ENCODE measurements at regions not wholly inside any gene's neighbourhood (a gene's known extent, or its start where the extent isn't known, plus 50 kb on each side); places are given as distances from the start of the nearest gene placed in this dataset.

DNA sequence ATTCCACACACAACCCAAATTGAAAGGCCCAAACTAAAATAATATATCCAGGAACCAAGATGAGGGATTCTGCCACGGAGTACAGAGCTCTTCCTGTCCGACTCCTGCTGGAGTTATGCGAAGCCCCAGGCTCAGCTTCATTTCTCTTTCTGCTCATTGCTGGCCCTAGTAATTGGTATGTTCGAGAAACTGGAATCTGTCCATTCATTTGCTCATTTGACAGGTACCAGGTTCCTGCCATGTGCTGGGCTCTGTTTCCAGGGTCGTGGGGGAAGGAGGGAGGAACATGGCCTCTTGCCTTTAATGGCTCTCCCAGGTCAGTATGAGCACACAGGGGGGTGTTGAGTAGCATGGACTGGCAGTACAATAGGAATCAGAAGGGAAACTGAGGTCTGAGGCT lies 179.2 kb upstream of the SHH start:
- intact Hi-C loops (cut with micrococcal nuclease): no loop called here
- DNase-seq: no peak

DNA sequence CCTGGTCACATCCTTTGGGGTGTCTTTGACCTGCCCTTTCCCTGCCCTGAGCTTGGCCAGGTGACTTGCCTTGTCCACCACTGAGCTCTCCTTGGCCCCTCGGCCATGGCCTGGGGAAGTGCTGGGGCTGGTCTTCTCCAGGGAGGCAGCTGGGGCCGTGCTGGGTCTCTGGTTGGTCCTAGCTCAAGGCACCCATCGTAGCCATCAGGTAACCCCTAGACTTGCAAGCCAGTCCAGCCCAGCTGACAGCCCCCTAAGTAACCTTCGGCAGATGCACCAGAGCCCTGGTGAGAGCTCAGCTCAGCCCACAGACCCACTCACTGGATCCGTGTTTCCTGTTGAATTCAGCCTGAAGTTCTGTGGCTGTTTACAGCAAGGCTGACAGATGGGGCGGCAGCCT lies 176.2 kb upstream of the SHH start:
- ATAC-seq: no peak
- DNase-seq: no peak
- intact Hi-C loops (cut with micrococcal nuclease): no loop called here

More for the DNA sequence above, 179.2 kb upstream of the SHH start:
- ATAC-seq: no peak

DNA sequence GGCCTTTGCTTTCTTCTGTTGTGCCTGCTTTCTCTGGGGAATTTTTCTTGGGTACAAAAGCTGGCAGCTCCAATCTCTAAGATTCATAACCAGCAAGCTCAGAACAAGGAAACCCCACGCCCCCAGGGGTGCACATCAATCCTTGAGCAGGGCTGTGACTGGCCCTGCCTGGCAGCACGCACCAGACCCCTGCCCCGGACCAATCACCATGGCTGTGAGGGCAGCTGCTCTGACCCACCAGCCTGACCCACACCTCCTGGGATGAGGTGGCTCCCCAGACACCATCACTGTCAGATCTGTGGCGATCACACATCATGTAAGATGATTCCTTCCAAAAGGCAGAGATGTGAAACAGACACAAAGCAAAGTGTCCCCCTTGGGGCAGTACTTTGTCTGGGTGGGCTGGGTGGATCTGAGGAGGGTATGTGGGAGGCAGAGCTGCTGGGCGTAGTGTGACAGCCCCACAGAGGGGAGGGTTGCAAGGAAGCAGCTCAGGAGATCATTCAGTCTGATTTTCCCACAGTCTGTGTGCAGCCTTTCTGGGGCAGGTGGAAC lies 175.5 kb upstream of the SHH start:
- intact Hi-C loops (cut with micrococcal nuclease): no loop called here
- DNase-seq: no peak
- no peak for ATAC-seq

DNA sequence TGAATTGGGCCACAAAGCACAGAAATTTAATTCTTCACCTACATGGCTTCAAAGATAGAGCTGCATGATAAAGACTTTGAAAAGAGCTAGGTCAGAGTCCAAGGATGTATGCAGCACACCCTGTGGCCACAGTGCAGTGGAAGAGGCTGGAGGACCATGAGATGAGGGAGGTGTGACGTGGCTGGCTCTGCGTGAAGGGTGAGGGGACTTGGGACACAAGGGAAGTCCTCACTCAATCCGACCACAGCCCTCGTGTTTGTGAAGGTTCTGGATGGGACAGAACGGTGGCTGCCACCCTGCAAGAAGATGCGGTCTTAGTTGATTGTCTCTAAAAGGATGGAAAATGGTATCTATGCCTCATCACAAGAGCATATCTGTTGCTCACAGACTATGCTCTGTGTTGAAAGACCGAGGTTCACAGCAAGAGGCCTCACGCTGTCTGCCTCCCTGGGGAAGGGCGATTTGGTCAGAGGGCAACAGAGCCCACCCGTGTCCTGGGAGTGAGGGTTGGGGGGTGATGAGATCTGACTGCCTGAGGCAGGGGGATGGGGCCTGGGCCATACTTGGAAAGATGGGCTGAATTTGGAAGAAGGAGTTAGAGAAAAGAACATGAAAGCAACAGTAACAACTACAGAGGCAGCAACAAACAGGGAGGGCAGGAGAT lies 174.4 kb upstream of the SHH start:
- DNase-seq (no peak), ATAC-seq (no peak)
- intact Hi-C loops (cut with micrococcal nuclease): no loop called here

DNA sequence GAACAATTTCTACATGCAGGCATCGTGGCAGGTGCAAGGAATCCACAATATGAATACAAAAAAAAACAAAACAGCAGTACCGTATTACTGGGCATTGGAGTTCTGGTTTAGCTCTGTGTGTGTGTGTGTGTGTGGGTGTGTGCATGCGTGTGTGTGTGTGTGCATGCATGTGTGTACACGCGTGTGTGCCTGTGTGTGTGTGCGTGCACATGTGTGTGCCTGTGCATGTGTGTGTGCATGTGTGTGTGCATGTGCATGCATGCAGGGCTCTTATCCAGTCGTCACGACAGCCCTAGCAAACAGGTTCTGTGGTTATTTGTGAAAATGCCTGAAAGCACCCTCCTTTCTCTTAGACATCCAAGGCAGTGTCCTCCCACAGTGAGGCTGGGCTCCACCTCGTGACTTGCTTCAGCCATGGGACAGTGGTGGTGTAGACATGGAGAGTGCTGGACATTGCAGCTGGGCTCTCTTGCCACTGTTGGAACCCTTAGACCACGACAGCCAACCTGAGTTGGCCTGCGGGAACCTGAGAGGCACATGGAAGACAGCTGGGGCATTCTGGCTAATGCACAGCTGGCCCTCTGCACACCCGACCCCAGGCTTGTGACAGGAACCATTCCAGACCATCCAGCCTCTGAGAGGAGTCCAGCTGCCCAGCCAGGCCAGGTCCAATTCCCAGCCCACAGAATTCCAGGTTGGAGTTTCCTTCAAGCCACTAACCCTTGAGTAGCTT lies 173.4 kb upstream of the SHH start:
- DNase-seq (no peak), ATAC-seq (no peak)
- intact Hi-C loops (cut with micrococcal nuclease): no loop called here

DNA sequence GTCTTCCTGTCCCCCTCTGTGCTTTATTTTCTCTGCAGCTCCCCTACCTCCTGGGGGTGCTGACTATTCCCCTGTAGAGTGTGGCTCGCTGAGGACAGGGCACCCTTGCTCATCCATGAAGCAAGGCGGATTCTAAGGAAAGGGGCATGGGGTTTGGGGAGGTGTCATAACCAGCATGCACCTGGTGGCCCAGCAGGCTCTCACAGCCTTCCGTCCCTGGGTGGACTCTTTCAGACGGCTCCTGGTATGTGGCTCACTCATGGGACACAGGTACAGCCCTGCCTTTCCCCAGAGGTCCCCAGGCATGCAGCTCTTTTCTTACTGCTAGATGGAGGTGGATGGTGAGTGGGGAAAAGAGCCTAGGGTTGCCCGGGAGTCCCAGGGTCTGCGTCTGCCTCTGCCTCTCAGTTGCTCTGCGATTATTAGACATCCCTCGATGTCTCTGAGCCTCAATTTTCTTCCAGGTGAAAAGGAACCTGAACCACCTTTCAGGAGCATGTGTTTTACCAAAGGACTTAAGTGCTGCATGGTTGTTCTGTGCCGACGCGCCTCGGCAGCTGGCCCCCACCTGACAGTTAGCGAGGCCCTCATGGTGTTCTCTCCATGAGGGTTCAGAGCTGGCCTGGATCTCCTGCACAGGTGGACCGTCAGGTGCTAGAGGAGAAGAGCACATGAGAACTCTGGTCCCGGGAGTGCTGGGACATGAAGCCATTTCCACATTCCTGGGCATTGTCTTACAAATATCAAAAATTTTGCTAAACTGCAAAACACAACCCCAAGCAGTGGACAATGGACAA lies 172.5 kb upstream of the SHH start:
- intact Hi-C loops (cut with micrococcal nuclease): no loop called here
- no peak for DNase-seq
- ATAC-seq: no peak

DNA sequence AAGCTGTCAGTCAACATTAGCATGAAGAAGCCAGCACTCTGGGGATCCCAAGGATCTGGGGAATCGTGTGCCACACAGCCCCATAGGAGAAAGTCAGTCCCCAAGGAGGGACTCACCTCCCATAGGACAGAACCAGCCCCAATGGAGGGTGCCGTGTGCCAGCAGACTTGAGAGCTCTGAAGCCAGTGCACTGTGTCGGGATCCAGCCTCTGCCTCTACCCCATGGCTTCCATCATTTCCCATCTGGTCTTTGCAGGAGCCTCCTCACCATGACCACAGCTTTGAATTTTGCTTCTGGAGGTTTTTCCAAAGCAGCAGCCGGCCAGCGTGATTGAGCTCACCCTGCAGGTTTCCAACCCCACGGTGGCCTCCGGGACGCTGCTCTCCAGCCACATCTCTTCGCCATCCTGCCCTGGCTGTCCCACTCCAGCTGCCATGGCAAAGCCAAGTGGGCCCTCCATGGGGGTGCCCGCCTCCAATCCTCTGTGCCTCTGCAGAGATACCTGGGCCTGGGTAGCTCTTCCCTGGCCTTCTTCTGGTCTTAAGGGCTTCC lies 171.8 kb upstream of the SHH start:
- ATAC-seq: no peak
- no peak for DNase-seq
- intact Hi-C loops (cut with micrococcal nuclease): no loop called here

DNA sequence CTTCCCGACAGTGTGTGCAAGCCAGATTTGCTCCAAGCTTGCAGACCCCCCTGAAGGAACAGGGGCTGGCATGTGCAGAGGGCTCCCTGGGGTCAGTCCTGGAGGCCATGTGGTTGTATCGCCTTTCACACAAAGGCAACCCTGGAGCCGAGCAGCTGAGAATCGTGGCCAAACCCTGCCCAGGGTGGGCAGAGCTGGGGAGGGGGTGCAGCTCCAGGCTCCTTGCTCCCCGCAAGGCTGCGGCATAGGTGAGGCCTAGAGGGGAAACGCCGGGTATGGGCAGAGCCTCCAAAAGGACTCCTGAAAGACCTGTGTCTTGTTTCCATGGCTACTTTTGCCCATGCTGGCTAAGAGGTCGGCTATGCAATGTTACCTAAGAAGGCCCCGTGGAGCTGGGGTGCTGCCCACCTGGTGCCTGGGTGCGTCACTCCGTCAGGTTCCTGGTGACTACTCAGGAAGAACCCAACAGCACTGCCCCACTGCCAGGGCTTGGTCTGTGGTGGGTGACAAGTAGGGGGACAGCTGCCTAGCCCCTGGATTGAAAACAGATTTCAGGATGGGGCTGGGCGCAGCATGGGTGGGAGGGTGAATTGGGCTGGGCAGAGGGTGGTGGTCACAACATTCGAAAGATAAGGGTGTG lies 171.0 kb upstream of the SHH start:
- no peak for DNase-seq

DNA sequence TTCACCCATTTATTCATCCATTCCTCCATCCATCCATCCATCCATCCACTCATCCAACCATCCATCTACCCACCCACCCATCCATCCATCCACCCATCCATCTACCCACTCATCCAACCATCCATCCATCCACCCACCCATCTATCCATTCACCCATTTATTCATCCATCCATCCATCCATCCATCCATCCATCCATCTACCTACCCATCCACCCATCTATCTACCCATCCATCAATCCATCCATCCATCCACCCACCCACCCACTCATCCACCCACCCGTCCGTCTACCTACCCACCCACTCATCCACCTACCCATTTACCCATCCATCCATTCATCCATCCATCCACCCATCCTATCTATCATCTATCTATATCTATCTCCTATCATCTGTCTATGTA lies 169.4 kb upstream of the SHH start:
- ATAC-seq (no peak), DNase-seq (no peak)
- intact Hi-C loops (cut with micrococcal nuclease): no loop called here

More for the DNA sequence above, 171.0 kb upstream of the SHH start:
- ATAC-seq: no peak
- intact Hi-C loops (cut with micrococcal nuclease): no loop called here

DNA sequence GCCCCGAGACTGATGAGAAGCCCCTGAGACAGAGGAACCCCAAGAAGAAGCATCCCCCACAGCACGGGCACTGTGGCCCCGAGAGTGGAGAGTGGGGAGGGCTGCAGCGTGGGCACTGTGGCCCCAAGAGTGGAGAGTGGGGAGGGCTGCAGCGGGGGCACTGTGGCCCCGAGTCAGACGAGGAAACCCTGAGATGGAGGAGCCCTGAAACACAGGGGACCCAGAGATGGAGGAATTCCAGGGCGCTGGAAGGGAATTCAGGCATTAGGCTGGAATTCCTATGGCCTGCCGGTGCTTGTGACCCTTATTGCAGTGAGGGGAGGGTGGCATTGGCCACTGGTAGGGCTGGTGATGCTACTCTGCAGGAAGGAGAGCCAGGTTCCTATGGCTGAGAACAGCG lies 168.6 kb upstream of the SHH start:
- no peak for DNase-seq
- no peak for ATAC-seq
- intact Hi-C loops (cut with micrococcal nuclease): no loop called here

DNA sequence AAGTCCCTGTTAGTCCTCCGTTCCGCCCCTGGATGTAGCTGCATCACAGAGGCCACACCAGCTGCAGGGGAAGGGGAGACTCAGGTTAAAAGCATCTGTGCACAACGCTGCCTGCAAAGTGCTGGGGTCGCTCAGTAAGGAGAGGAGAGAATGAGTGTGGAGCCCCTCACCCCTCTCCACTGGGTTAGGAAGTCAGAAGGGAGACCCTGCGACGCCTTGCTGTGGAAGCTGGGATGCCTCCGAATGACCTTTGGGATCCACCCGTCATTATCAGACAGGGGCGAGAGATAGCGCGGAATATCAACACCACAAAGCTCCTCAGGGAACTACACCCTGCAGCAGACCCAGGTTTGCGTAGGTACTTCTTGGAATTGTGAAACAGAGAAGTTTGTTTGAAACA lies 167.7 kb upstream of the SHH start:
- no peak for ATAC-seq
- intact Hi-C loops (cut with micrococcal nuclease): no loop called here
- DNase-seq: no peak

DNA sequence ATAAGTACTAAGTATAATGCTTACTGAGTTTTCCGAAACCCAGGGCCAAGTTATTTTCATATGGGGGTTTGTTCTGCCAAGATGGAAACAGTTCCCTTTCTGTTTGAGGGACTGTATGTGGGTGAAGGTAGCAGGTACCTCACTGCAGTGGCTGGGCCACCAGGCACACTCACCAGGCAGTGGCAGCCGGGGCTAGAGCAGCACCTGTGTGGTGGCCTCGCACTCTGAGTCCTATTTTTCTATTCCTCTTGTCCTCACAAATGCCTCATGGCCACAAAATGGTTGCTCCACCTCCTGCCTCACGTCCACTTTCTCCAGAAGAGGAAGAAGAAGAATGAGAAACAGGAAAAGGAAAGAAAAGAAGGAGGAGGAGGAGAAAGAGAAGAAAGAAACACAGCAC lies 167.3 kb upstream of the SHH start:
- intact Hi-C loops (cut with micrococcal nuclease): no loop called here
- ATAC-seq (no peak), DNase-seq (no peak)

DNA sequence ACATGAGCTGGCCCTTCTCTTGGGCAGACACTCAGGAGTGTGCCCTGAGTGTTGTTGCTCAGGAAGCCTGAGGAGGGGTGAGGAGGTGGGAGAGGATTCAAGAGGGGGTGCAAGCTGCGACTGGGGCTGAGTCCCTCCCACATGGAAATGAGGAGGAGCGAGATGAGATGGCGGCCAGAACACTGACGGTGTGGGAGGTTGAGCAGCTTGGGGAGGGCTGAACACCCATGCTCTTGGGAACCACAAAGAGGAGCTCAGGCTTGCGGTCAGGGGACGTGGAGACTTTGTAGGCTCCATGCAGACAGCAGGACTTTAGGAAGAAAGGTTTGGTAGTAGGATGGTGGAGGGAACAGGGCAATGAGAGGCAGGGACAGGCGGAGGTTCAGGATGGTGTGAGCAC lies 163.2 kb upstream of the SHH start:
- intact Hi-C loops (cut with micrococcal nuclease): no loop called here
- ATAC-seq (no peak), DNase-seq (no peak)

DNA sequence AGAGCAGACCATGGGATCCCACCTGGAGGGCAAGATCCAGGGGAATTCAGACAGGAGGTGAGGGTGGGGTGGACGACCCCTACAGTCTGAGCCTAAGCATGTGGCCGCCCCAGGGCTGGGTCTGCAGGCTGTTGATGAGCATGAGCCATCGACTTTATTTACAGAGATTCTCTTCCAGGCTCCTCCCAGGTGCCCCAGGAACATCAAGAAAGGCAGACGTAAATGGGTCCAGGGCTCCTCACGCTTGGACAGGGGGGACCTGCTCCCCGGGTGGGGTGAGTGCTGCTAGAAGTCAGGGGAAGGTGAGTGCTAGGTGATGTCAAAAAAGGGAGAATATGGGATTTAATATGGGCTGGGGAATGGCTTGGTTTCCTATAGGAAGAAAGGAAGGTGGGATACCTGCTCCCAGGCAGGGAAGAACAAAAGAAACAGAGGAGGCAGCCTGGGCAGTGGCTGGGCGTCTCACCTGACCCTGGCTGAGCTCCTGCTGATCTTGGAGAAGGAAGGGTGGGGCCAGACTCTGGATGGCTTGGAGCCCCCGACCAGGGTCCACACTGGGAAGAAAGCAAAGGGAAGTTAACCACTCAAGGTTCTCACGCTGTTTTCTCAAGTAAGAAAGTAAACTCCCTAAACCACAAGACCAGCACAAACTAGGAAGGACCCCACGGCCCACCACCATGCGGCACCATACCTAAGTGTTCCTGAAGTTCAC lies 162.1 kb upstream of the SHH start:
- intact Hi-C loops (cut with micrococcal nuclease): no loop called here
- no peak for ATAC-seq
- no peak for DNase-seq

DNA sequence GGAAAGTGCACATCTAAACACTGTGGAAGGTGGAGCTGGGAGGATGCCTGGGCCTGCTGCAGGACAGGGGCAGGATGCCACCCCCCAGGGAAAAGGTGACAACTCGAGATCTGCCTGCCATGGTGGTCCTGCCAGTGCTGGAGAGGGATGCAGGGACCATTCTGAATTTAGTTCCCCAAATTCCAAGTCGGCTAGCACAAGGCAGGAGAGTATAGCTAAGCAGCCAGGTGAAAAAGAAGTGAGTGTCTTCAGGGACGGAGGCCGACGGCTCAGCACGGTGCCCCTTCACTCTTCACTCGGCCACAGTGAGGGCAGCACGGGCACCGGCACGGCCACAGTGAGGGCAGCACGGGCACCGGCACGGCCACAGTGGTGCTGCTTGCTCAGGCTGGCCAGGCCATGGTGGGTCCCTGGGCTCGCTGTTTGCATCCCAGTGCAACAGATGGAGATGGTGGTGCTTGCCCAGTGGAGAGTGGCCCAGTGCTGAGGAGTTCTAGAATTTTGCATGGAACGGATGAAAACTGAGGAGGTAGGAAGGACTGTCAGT lies 161.3 kb upstream of the SHH start:
- no peak for DNase-seq

DNA sequence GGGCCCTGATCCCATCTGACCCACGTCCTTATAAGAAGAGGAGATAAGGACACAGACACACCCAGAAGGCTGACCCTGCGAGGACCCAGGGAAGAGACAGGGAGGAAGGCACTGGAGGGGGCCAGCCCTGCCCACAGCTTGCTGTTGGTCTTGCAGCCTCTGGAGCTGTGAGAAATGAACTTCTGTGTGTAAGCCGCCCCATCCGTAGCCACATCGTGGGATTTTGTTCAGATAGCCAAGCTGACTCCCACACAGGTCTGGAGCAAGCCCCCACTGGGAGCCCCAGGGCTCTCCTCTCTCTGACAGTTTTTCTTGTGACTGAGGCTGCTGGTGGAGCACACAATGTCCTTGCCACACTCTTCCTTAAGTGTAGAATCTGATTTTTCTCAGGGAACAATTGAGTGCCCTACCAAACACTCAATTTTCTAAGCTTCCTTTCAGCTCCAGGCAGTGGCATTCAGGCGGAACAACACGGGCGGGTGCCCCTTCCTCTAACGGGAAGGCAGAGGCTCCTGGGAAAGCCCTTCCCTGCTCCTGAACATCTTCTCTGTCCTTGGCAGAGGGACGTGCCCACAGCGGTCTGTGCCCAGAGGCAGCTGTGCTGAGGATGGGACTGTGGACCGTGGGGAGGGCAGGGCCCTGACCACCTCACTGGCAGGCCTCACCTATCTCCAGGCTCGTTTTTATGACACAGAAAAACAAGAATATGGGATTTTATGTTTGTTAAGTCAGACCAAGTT lies 160.6 kb upstream of the SHH start:
- ATAC-seq: no peak
- DNase-seq: no peak
- intact Hi-C loops (cut with micrococcal nuclease): no loop called here

More for the DNA sequence above, 161.3 kb upstream of the SHH start:
- intact Hi-C loops (cut with micrococcal nuclease): no loop called here
- ATAC-seq: no peak

DNA sequence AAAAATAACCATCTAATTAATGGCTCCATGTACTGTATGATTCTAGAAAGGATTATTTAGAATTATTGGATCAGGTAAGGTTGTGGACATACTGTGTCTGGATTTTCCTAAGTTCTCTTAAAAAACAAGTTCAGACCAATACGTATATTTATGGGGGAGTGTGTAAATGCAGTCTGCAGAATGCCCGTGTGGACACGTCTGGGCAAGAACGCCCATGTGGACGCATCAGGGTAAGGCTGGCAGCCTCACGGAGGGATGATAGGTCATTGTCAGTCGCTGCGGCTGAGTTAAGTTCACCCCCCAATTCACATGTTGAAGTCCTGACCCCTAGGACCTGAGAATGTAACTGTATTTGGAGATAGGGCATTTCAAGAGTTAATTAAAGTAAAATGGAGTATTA lies 160.0 kb upstream of the SHH start:
- ATAC-seq: no peak
- intact Hi-C loops (cut with micrococcal nuclease): no loop called here
- DNase-seq: no peak

Data from left ventricle myocardium superior (tissue), 1 donor.